OCI-LY3 (cell line): ENCODE measurements at regions not wholly inside any gene's neighbourhood (a gene's known extent, or its start where the extent isn't known, plus 50 kb on each side); places are given as distances from the start of the nearest gene placed in this dataset.

Experiments used
- CTCF ChIP-seq: fragments of 200-600, 300-600 bp; sonication (generic); IDR thresholded peaks from 2 replicates; pipeline ENCODE4 v1.5.1; 2014; ENCODE audit warnings: antibody characterized with exemption, low read length, low read depth
- EZH2phosphoT487 ChIP-seq: fragments of 200-600 bp; shearing (Covaris generic); IDR thresholded peaks from 2 replicates; pipeline ENCODE4 v1.6.1; 2018; ENCODE audit warnings: antibody characterized with exemption, mixed run types, low read depth

GRCh38 chr7:110017405-110017804 lies 1073.5 kb upstream of the LRRN3 start:
- no peak for TF ChIP-seq CTCF
- TF ChIP-seq EZH2phosphoT487: no peak
